Stimulated activated CD4-positive, alpha-beta T cell treated with anti-CD3 and anti-CD28 coated beads, Interleukin-4, amount 100 ng/mL, for 1 hour (primary cell): ENCODE measurements at regions not wholly inside any gene's neighbourhood (a gene's known extent, or its start where the extent isn't known, plus 50 kb on each side); places are given as distances from the start of the nearest gene placed in this dataset.
"Not testable (repeated sequence)": the region's sequence is repeated elsewhere in the genome, so short reads cannot be mapped to it uniquely, and the experiment has no call there.

Source experiments
- DNase-seq: peaks from one replicate; pipeline ENCODE4 v3.0.0-alpha.2; 2020

GRCh38 chr4:74544655-74545361 lies 99.9 kb downstream of the AREG start:
- DNase-seq: no peak

- DNase-seq: no peak
Observed at GRCh38 chr4:74545448-74545847, 100.5 kb downstream of the AREG start.

GRCh38 chr4:74546057-74546456 lies 101.1 kb downstream of the AREG start:
- no peak for DNase-seq

- DNase-seq: no peak
Observed at GRCh38 chr4:74547042-74547441, 102.1 kb downstream of the AREG start.

GRCh38 chr4:74548561-74548960 lies 103.6 kb downstream of the AREG start:
- no peak for DNase-seq

- DNase-seq: no peak
Observed at GRCh38 chr4:74549936-74550335, 105.0 kb downstream of the AREG start.

GRCh38 chr4:74555231-74555630 lies 110.3 kb downstream of the AREG start:
- DNase-seq: no peak

GRCh38 chr4:74555843-74556242 lies 110.9 kb downstream of the AREG start:
- DNase-seq: no peak

- DNase-seq: no peak
Observed at GRCh38 chr4:74559853-74560252, 114.9 kb downstream of the AREG start.

GRCh38 chr4:74567981-74568380 lies 123.0 kb downstream of the AREG start:
- no peak for DNase-seq

GRCh38 chr4:74570095-74570494 lies 125.2 kb downstream of the AREG start:
- DNase-seq: no peak

GRCh38 chr4:74578329-74578728 lies 133.4 kb downstream of the AREG start:
- no peak for DNase-seq

GRCh38 chr4:74578865-74579264 lies 133.9 kb downstream of the AREG start:
- not testable (repeated sequence) for DNase-seq

GRCh38 chr4:74583089-74583700 lies 138.3 kb downstream of the AREG start:
- DNase-seq: no peak

- no peak for DNase-seq
Observed at GRCh38 chr4:74583757-74584156, 138.8 kb downstream of the AREG start.

- DNase-seq: no peak
Observed at GRCh38 chr4:74588350-74588749, 143.4 kb downstream of the AREG start.

- no peak for DNase-seq
Observed at GRCh38 chr4:74590476-74590875, 145.5 kb downstream of the AREG start.

GRCh38 chr4:74598611-74599325 lies 153.8 kb downstream of the AREG start:
- DNase-seq: no peak

GRCh38 chr4:74603186-74603585 lies 158.2 kb downstream of the AREG start:
- no peak for DNase-seq

- no peak for DNase-seq
Observed at GRCh38 chr4:74608151-74608949, 163.4 kb downstream of the AREG start.

GRCh38 chr4:74610491-74610890 lies 165.6 kb downstream of the AREG start:
- no peak for DNase-seq

- DNase-seq: no peak
Observed at GRCh38 chr4:74612837-74613236, 167.9 kb downstream of the AREG start.

GRCh38 chr4:74613266-74613665 lies 168.3 kb downstream of the AREG start:
- DNase-seq: no peak
